OCI-LY1 (cell line): ENCODE measurements at regions not wholly inside any gene's neighbourhood (a gene's known extent, or its start where the extent isn't known, plus 50 kb on each side); places are given as distances from the start of the nearest gene placed in this dataset.

Experiments
- CTCF ChIP-seq: fragments of 200-600 bp; sonication (generic), shearing (Covaris generic); IDR thresholded peaks from 2 replicates; pipeline ENCODE4 v1.5.1; 2017; ENCODE audit warnings: mild to moderate bottlenecking, antibody characterized with exemption, low read length, moderate library complexity, mixed read lengths
- EZH2 ChIP-seq: fragments of 200-600 bp; sonication (generic), shearing (Covaris generic); IDR thresholded peaks from 2 replicates; pipeline ENCODE4 v1.8.0; 2017; ENCODE audit warnings: borderline replicate concordance, mixed run types, mild to moderate bottlenecking, antibody characterized with exemption, low read length, moderate library complexity, mixed read lengths

- TF ChIP-seq CTCF (no peak), EZH2 (no peak)
Observed at GRCh38 chr18:43482600-43482999, 205.3 kb upstream of the SYT4 start.
